Natural killer cell treated with Interleukin-12 subunit alpha and Interleukin-12 subunit beta and Interleukin-15 and Interleukin-18, amount 100 ng/mL, for 72 hours (primary cell): ENCODE measurements at regions not wholly inside any gene's neighbourhood (a gene's known extent, or its start where the extent isn't known, plus 50 kb on each side); places are given as distances from the start of the nearest gene placed in this dataset.

Experiments used
- ATAC-seq, 2 donors: fragments of 150-1000 bp; cut with Tn5 transposase in 1 of 2; sonication (Bioruptor Pico), chemical (Tn5 transposase) in 1 of 2; 2 replicates each; pipeline ENCODE4 v1.10.0; 2021
- DNase-seq: peaks from one replicate; pipeline ENCODE4 v3.0.0; 2022; ENCODE audit warnings: low spot score
- H3K27ac Mint-ChIP-seq, 2 donors: 1 replicate in 1 of 2; 2 replicates in 1 of 2; pipeline ENCODE4 v1.8.0; 2022; ENCODE audit warnings: mixed read lengths in 2 of 2, mild to moderate bottlenecking in 1 of 2, moderate library complexity in 1 of 2
- H3K27me3 Mint-ChIP-seq, 2 donors: 1 replicate in 1 of 2; 2 replicates in 1 of 2; pipeline ENCODE4 v1.8.0; 2022; ENCODE audit warnings: mixed read lengths in 2 of 2
- H3K36me3 Mint-ChIP-seq: one replicate; pipeline ENCODE4 v1.8.0; 2022; ENCODE audit warnings: mixed read lengths
- H3K4me1 Mint-ChIP-seq, 2 donors: 1 replicate in 1 of 2; 2 replicates in 1 of 2; pipeline ENCODE4 v1.8.0; 2022; ENCODE audit warnings: low read depth in 2 of 2, mixed read lengths in 2 of 2, mild to moderate bottlenecking in 1 of 2
- H3K4me3 Mint-ChIP-seq: one replicate; pipeline ENCODE4 v1.8.0; 2022; ENCODE audit warnings: mixed read lengths
- H3K9me3 Mint-ChIP-seq: 2 replicates; pipeline ENCODE4 v1.8.0; 2022; ENCODE audit warnings: mixed read lengths

- H3K27me3 Mint-ChIP-seq, result no peaks in the 10 kb centered on the region
- H3K27ac Mint-ChIP-seq, result no peak overlapping the region
- H3K9me3 Mint-ChIP-seq, result peaks cover 20% of the 10 kb centered on the region
- no peaks in the 10 kb centered on the region for H3K4me1 Mint-ChIP-seq
- peaks cover 4% of the 10 kb centered on the region for H3K36me3 Mint-ChIP-seq
- ATAC-seq (no peak), DNase-seq (no peak)
- no peak overlapping the region for H3K4me3 Mint-ChIP-seq
Observed at GRCh38 chr16:63331111-63331510, 1294.9 kb upstream of the CDH8 start.

- Mint-ChIP-seq H3K9me3 (peaks cover 13% of the 10 kb centered on the region), H3K4me3 (no peak overlapping the region), H3K36me3 (peaks cover 4% of the 10 kb centered on the region), H3K27me3 (no peaks in the 10 kb centered on the region), H3K4me1 (no peaks in the 10 kb centered on the region), H3K27ac (no peak overlapping the region)
- DNase-seq (no peak), ATAC-seq (no peak)
Observed at GRCh38 chr16:63326736-63327339, 1290.6 kb upstream of the CDH8 start.

- H3K36me3 Mint-ChIP-seq, result peaks cover under 1% of the 10 kb centered on the region
- H3K27me3 Mint-ChIP-seq, result no peaks in the 10 kb centered on the region
- ATAC-seq (no peak), DNase-seq (no peak)
- no peak overlapping the region for H3K27ac Mint-ChIP-seq
- no peaks in the 10 kb centered on the region for H3K4me1 Mint-ChIP-seq
- peaks cover 9% of the 10 kb centered on the region for H3K9me3 Mint-ChIP-seq
- no peak overlapping the region for H3K4me3 Mint-ChIP-seq
Observed at GRCh38 chr16:63323722-63324705, 1287.8 kb upstream of the CDH8 start.

- H3K36me3 Mint-ChIP-seq, result peaks cover 2% of the 10 kb centered on the region
- H3K27me3 Mint-ChIP-seq, result no peaks in the 10 kb centered on the region
- no peak overlapping the region for H3K4me3 Mint-ChIP-seq
- H3K9me3 Mint-ChIP-seq, result peaks cover 11% of the 10 kb centered on the region
- no peaks in the 10 kb centered on the region for H3K4me1 Mint-ChIP-seq
- ATAC-seq (no peak), DNase-seq (no peak)
- H3K27ac Mint-ChIP-seq, result no peak overlapping the region
Observed at GRCh38 chr16:63323055-63323454, 1286.8 kb upstream of the CDH8 start.

GRCh38 chr16:63315229-63315628 is 1279.0 kb upstream of the CDH8 start:
- DNase-seq (no peak), ATAC-seq (no peak)
- Mint-ChIP-seq H3K4me1 (no peaks in the 10 kb centered on the region), H3K9me3 (peaks cover 16% of the 10 kb centered on the region), H3K27me3 (no peaks in the 10 kb centered on the region), H3K4me3 (no peak overlapping the region), H3K27ac (no peak overlapping the region), H3K36me3 (peaks cover 10% of the 10 kb centered on the region)

- Mint-ChIP-seq H3K36me3 (peaks cover 6% of the 10 kb centered on the region), H3K9me3 (peaks cover 13% of the 10 kb centered on the region)
Observed at GRCh38 chr16:63312346-63312745, 1276.1 kb upstream of the CDH8 start.

GRCh38 chr16:63311313-63311712 is 1275.1 kb upstream of the CDH8 start:
- H3K4me1 Mint-ChIP-seq, result no peaks in the 10 kb centered on the region
- H3K27ac Mint-ChIP-seq, result no peak overlapping the region
- no peak overlapping the region for H3K4me3 Mint-ChIP-seq
- peaks cover 13% of the 10 kb centered on the region for H3K9me3 Mint-ChIP-seq
- H3K36me3 Mint-ChIP-seq, result peaks cover 3% of the 10 kb centered on the region
- DNase-seq, result no peak
- ATAC-seq, result no peak
- no peaks in the 10 kb centered on the region for H3K27me3 Mint-ChIP-seq

More at GRCh38 chr16:63312346-63312745, 1276.1 kb upstream of the CDH8 start:
- Mint-ChIP-seq H3K27me3 (no peaks in the 10 kb centered on the region), H3K4me3 (no peak overlapping the region), H3K27ac (no peak overlapping the region), H3K4me1 (no peaks in the 10 kb centered on the region)
- no peak for ATAC-seq
- DNase-seq, result no peak

- no peak for DNase-seq
- no peak overlapping the region for H3K4me3 Mint-ChIP-seq
- peaks cover 13% of the 10 kb centered on the region for H3K9me3 Mint-ChIP-seq
- no peak for ATAC-seq
- H3K27me3 Mint-ChIP-seq, result no peaks in the 10 kb centered on the region
- no peak overlapping the region for H3K27ac Mint-ChIP-seq
- no peaks in the 10 kb centered on the region for H3K36me3 Mint-ChIP-seq
- no peaks in the 10 kb centered on the region for H3K4me1 Mint-ChIP-seq
Observed at GRCh38 chr16:63302811-63303210, 1266.6 kb upstream of the CDH8 start.

- H3K27ac Mint-ChIP-seq, result no peak overlapping the region
- no peaks in the 10 kb centered on the region for H3K4me1 Mint-ChIP-seq
- no peaks in the 10 kb centered on the region for H3K27me3 Mint-ChIP-seq
- H3K9me3 Mint-ChIP-seq, result peaks cover 13% of the 10 kb centered on the region
- H3K4me3 Mint-ChIP-seq, result no peak overlapping the region
- ATAC-seq (no peak), DNase-seq (no peak)
- H3K36me3 Mint-ChIP-seq, result no peaks in the 10 kb centered on the region
Observed at GRCh38 chr16:63301349-63301748, 1265.1 kb upstream of the CDH8 start.

- Mint-ChIP-seq H3K36me3 (no peaks in the 10 kb centered on the region), H3K27ac (no peak overlapping the region), H3K4me3 (no peak overlapping the region), H3K4me1 (no peaks in the 10 kb centered on the region), H3K27me3 (no peaks in the 10 kb centered on the region), H3K9me3 (peaks cover 10% of the 10 kb centered on the region)
- DNase-seq (no peak), ATAC-seq (no peak)
Observed at GRCh38 chr16:63298993-63299392, 1262.8 kb upstream of the CDH8 start.

- peaks cover 4% of the 10 kb centered on the region for H3K9me3 Mint-ChIP-seq
- no peak overlapping the region for H3K27ac Mint-ChIP-seq
- no peaks in the 10 kb centered on the region for H3K4me1 Mint-ChIP-seq
- ATAC-seq (no peak), DNase-seq (no peak)
- no peak overlapping the region for H3K4me3 Mint-ChIP-seq
- H3K36me3 Mint-ChIP-seq, result peaks cover 4% of the 10 kb centered on the region
- H3K27me3 Mint-ChIP-seq, result no peaks in the 10 kb centered on the region
Observed at GRCh38 chr16:63292036-63292435, 1255.8 kb upstream of the CDH8 start.

GRCh38 chr16:63289834-63290460 is 1253.7 kb upstream of the CDH8 start:
- Mint-ChIP-seq H3K36me3 (peaks cover 4% of the 10 kb centered on the region), H3K9me3 (peaks cover 4% of the 10 kb centered on the region), H3K4me1 (no peaks in the 10 kb centered on the region), H3K27ac (no peak overlapping the region), H3K27me3 (no peaks in the 10 kb centered on the region), H3K4me3 (no peak overlapping the region)
- DNase-seq (no peak), ATAC-seq (no peak)

- Mint-ChIP-seq H3K9me3 (no peaks in the 10 kb centered on the region), H3K27ac (no peak overlapping the region), H3K4me1 (no peaks in the 10 kb centered on the region), H3K27me3 (no peaks in the 10 kb centered on the region), H3K4me3 (no peak overlapping the region), H3K36me3 (no peaks in the 10 kb centered on the region)
- no peak for DNase-seq
- ATAC-seq, result no peak
Observed at GRCh38 chr16:63287401-63287800, 1251.2 kb upstream of the CDH8 start.

GRCh38 chr16:63283721-63284120 is 1247.5 kb upstream of the CDH8 start:
- no peak for ATAC-seq
- DNase-seq, result no peak
- H3K4me3 Mint-ChIP-seq, result no peak overlapping the region
- H3K36me3 Mint-ChIP-seq, result no peaks in the 10 kb centered on the region
- H3K9me3 Mint-ChIP-seq, result peaks cover 9% of the 10 kb centered on the region
- no peaks in the 10 kb centered on the region for H3K4me1 Mint-ChIP-seq
- no peaks in the 10 kb centered on the region for H3K27me3 Mint-ChIP-seq
- no peak overlapping the region for H3K27ac Mint-ChIP-seq
